ENCODE measurements at regions not wholly inside any gene's neighbourhood (a gene's known extent, or its start where the extent isn't known, plus 50 kb on each side); places are given as distances from the start of the nearest gene placed in this dataset.

- no peaks in the 10 kb centered on the region for H3K79me2 ChIP-seq (ENCODE audit: control insufficient read depth, insufficient read depth, low read length)
- no peak overlapping the region for H2AFZ ChIP-seq (ENCODE audit: insufficient read depth, low read depth, low read length, poor library complexity, severe bottlenecking)
- TF ChIP-seq EZH2 (IDR thresholded peaks at IDR 0.05; ENCODE audit: borderline replicate concordance, insufficient read depth, low read depth, low read length, poor library complexity, severe bottlenecking) (no peak), CTCF (IDR thresholded peaks at IDR 0.05) (no peak)
- no peak for ATAC-seq (ENCODE audit: low read depth)
- no peaks in the 10 kb centered on the region for H3K4me1 Mint-ChIP-seq
- no peaks in the 10 kb centered on the region for H3K9me3 ChIP-seq (ENCODE audit: control extremely low read depth in 1 of 3, control insufficient read depth in 2 of 3, insufficient read depth in 1 of 3, low read length in 2 of 3)
- peaks cover 42% of the 10 kb centered on the region for H3K27me3 Mint-ChIP-seq
- H3K4me2 ChIP-seq (replicated peaks; ENCODE audit: low read depth, low read length, poor library complexity, severe bottlenecking): no peak overlapping the region
- no peaks in the 10 kb centered on the region for H4K20me1 ChIP-seq (ENCODE audit: control insufficient read depth, insufficient read depth, low read length, poor library complexity, severe bottlenecking)
- no peaks in the 10 kb centered on the region for H3K4me1 ChIP-seq (ENCODE audit: control insufficient read depth in 2 of 2, insufficient read depth in 2 of 2, low read length in 2 of 2)
- POLR2A ChIA-PET: no interaction called here
- no peaks in the 10 kb centered on the region for H3K9me3 Mint-ChIP-seq (ENCODE audit: insufficient read depth)
- H3K36me3 ChIP-seq (replicated peaks in 1 of 2; ENCODE audit: control extremely low read depth in 1 of 2, control insufficient read depth in 1 of 2, extremely low read depth in 1 of 2, insufficient read depth in 2 of 2, low read length in 1 of 2): no peaks in the 10 kb centered on the region
- H3K4me3 Mint-ChIP-seq: no peak overlapping the region
- CTCF ChIA-PET: interaction anchor here (0.7 to 3.4 kb wide), 3 partner anchors 13 to 21 kb away, joined by 3 to 19 read pairs (median 3); no protein-coding TSS in a partner anchor
- DNase-seq: no peak
- H3K4me3 ChIP-seq (ENCODE audit: control extremely low read depth in 1 of 5, extremely low read depth in 1 of 5, insufficient read depth in 1 of 5, low read depth in 2 of 5, low read length in 4 of 5): no peak overlapping the region
- no peak overlapping the region for H3K27ac ChIP-seq (ENCODE audit: low read length in 2 of 2)
- WGBS (ENCODE audit: insufficient coverage): 68% methylated on average over 3 of the region's 5 CpGs
- intact Hi-C loops (cut with micrococcal nuclease): no loop called here
- no peak overlapping the region for H3K9ac ChIP-seq (ENCODE audit: low read length)
- peaks cover 0 to 8% (median 0%) of the 10 kb centered on the region in 4 experiments for H3K27me3 ChIP-seq (replicated peaks in 1 of 4; ENCODE audit: control extremely low read depth in 1 of 4, control insufficient read depth in 3 of 4, insufficient read depth in 4 of 4, low read length in 3 of 4)
- H3K27ac Mint-ChIP-seq: no peak overlapping the region
Measured at GRCh38 chr16:17557949-17558348, 87.2 kb upstream of the XYLT1 start.

GRCh38 chr16:17557480-17557879 is 86.7 kb upstream of the XYLT1 start:
- no peak for TF ChIP-seq CTCF (IDR thresholded peaks at IDR 0.05)
- no peak for TF ChIP-seq EZH2 (IDR thresholded peaks at IDR 0.05; ENCODE audit: borderline replicate concordance, insufficient read depth, low read depth, low read length, poor library complexity, severe bottlenecking)
- POLR2A ChIA-PET: interaction anchor here (0.5 kb wide), 1 partner anchor 177 kb away, joined by 3 read pairs; no protein-coding TSS in a partner anchor
- peaks cover 0 to 8% (median 0%) of the 10 kb centered on the region in 4 experiments for H3K27me3 ChIP-seq (replicated peaks in 1 of 4; ENCODE audit: control extremely low read depth in 1 of 4, control insufficient read depth in 3 of 4, insufficient read depth in 4 of 4, low read length in 3 of 4)
- WGBS (ENCODE audit: insufficient coverage): 93% methylated on average over 8 of the region's 10 CpGs
- Mint-ChIP-seq H3K4me3 (no peak overlapping the region), H3K27me3 (peaks cover 39% of the 10 kb centered on the region), H3K27ac (no peak overlapping the region), H3K9me3 (ENCODE audit: insufficient read depth) (no peaks in the 10 kb centered on the region), H3K4me1 (no peaks in the 10 kb centered on the region)
- no peak overlapping the region for H3K27ac ChIP-seq (ENCODE audit: low read length in 2 of 2)
- no peaks in the 10 kb centered on the region for H3K9me3 ChIP-seq (ENCODE audit: control extremely low read depth in 1 of 3, control insufficient read depth in 2 of 3, insufficient read depth in 1 of 3, low read length in 2 of 3)
- no peaks in the 10 kb centered on the region for H3K79me2 ChIP-seq (ENCODE audit: control insufficient read depth, insufficient read depth, low read length)
- H3K4me3 ChIP-seq (ENCODE audit: control extremely low read depth in 1 of 5, extremely low read depth in 1 of 5, insufficient read depth in 1 of 5, low read depth in 2 of 5, low read length in 4 of 5): no peak overlapping the region
- CTCF ChIA-PET: interaction anchor here (0.7 to 3.4 kb wide), 3 partner anchors 14 to 22 kb away, joined by 3 to 19 read pairs (median 3); no protein-coding TSS in a partner anchor
- H3K4me1 ChIP-seq (ENCODE audit: control insufficient read depth in 2 of 2, insufficient read depth in 2 of 2, low read length in 2 of 2): no peaks in the 10 kb centered on the region
- H3K36me3 ChIP-seq (replicated peaks in 1 of 2; ENCODE audit: control extremely low read depth in 1 of 2, control insufficient read depth in 1 of 2, extremely low read depth in 1 of 2, insufficient read depth in 2 of 2, low read length in 1 of 2): no peaks in the 10 kb centered on the region
- H3K4me2 ChIP-seq (replicated peaks; ENCODE audit: low read depth, low read length, poor library complexity, severe bottlenecking): no peak overlapping the region
- no peaks in the 10 kb centered on the region for H4K20me1 ChIP-seq (ENCODE audit: control insufficient read depth, insufficient read depth, low read length, poor library complexity, severe bottlenecking)
- DNase-seq (no peak), ATAC-seq (ENCODE audit: low read depth) (no peak)
- no peak overlapping the region for H2AFZ ChIP-seq (ENCODE audit: insufficient read depth, low read depth, low read length, poor library complexity, severe bottlenecking)
- intact Hi-C loops (cut with micrococcal nuclease): no loop called here
- H3K9ac ChIP-seq (ENCODE audit: low read length): no peak overlapping the region

Data from B cell (primary cell).